SIG-M5 treated with dmso at 0.1 percent for 504 hours (cell line): ENCODE measurements at regions not wholly inside any gene's neighbourhood (a gene's known extent, or its start where the extent isn't known, plus 50 kb on each side); places are given as distances from the start of the nearest gene placed in this dataset.

ENCODE experiments used
- DNase-seq: peaks from one replicate; lab custom pipeline; 2025; ENCODE audit not compliant: unreplicated experiment; lab: John Stamatoyannopoulos, UW

DNA sequence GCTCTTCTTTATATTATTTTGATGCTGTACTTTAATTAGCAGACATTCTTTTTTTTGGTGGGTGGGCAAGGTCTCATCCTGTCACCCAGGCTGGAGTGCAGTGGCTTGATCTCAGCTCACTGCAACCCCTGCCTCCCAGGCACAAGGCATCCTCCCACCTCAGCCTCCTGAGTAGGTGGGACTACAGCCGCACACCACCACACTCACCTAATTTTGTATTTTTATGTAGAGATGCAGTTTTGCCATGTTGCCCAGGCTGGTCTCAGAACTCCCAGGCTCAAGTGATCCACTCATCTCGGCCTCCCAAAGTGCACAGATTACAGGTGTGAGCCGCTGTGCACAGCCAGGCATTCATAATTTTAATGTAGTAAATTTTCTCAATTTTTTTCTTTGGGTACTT, 608.1 kb downstream of the ZNF385D start:
- no peak for DNase-seq

DNA sequence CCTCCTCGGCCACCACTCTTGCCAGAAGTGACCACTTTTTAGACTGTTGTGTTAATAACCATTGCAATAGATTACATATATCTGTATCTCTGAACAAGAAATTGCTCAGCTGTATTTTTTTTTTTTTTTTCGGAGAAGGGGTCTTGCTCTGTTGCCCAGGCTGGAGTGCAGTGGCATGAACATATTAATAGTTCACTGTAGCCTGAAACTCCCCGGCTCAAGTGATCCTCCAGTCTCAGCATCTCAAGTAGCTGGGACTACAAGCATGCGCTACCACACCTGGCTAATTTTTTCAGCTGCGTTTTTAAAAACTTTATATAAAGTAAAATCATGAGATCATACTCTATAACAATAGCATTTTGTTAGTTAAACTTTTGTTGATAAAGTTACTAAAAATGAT, 609.0 kb downstream of the ZNF385D start:
- DNase-seq = no peak

DNA sequence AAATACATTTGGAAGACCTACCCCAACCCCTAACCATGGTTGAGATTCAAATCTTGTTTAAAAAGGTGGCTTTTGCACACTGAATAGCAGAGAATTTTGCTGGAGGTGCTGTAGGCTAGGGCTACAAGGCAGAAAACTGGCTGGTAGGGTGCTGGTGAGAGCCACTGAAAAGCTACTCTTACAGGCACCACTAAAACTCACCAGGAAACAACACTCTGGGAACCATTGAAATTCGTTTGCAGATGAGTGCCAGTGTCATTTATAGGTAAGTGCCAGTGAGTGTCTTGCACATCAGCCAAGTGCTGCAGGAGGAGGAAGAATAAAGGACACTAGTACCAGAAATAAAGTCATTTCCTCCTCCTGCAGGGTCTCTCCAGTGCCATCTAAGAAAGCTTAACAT, 610.2 kb downstream of the ZNF385D start:
- no peak for DNase-seq

DNA sequence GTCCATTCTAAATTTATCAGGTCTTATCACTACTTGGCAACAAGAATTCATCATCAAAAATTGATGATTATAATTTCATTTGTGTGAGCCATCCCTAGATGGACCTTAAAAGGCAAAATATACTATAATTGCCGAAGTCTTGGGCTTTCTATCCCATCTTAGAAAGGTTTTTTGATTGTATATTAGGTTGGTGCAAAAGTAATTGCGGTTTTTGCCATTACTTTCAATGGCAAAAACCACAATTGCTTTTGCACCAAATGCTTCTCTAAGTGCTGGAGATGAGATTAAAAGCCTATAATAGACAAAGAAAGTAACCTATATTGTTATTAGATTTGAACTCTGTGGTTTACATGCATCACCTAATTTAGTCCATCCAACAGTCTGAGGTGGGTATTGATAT, 612.9 kb downstream of the ZNF385D start:
- no peak for DNase-seq

DNA sequence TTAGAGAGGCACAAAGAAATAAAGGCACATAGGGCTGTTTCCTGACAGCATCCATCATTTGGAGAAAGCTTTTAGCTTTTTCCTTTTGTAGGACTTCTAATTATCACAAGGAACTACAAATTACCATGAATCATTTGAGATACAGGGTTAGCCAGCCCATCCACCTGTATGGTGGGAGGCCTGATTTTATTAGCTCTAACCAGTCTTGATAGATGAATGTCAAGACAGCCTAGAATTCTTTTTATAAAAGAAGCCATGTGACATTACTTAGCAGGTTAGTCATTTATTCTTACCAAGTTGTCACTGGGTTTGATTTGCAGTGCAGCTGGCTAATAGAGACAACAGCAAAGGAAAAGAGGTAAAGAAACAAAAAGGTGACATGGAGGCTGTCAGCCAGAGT, 618.1 kb downstream of the ZNF385D start:
- DNase-seq = no peak

DNA sequence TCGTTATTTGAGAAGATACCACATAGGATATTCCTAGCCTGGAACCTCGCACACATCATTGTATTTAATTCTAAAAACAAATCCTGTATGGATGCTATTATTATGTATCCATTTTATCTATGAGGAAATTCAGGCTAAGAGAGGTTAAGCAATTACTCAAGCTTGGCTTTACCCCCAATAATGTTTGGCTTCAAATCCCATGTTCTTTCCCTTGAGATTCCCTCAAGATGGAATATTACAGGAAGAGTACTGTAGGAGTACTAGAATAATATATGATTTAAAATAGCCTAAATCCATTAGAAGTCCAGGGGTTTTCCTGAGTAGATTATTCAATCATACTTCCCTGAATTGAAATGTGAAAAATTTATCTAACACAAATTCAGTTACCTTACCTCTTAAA, 630.2 kb downstream of the ZNF385D start:
- no peak for DNase-seq

DNA sequence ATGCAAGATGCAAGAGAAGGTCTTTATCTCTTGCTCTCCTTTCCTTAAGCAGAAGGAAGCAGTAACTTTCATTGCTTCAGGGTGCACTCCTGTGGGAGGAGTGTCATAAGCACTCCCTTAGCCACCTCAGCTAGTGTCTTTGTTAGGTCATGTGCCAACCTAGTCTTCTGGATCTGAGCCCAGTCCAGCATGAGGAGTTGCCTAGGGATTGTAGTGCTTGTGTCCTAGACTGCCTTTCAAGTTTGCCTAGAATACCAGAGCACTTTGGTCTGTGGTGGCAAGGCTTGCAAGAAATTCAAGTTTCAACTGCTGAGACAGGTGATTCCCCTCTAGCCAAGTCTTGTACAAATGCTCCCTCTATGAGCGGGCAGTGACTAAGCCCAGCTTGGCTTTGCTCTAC, 633.6 kb downstream of the ZNF385D start:
- no peak for DNase-seq

DNA sequence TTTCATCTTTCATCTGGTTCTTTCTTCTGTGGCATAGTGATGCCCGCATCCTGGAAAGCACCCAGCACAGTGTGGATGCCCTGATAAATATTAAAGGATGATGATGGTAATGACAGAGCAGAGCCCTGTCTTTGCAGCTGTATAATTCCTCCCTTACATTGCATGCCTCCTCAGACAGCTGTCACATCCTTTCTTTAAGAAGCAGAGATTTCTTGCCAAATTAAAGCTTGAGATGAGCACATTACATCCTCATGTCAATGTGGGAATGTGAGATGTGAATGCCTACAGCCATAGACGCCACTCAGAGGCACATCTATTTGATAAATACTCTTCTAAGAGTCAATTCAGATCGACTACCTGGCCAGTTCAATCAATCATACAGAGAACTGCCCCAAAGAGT, 642.0 kb downstream of the ZNF385D start:
- no peak for DNase-seq

DNA sequence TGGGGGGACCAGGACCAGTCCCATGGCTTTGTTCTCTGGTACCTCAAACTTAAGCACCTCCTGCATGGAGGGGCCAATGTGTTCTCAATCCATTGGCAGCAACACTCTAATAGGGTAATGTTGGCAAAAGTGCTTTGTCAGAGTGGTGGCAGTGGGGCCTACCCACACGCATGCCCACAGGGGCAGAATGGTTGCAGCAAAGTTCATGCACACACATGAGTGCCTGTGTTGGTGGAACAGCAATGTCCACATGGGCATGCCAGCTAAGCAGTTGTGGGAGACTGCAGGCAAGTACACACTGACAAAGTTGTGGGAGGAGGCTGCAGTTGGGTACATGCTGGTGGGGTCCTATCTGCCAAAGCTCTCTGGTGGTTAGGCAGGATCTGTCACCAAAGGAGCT, 645.2 kb downstream of the ZNF385D start:
- no peak for DNase-seq

DNA sequence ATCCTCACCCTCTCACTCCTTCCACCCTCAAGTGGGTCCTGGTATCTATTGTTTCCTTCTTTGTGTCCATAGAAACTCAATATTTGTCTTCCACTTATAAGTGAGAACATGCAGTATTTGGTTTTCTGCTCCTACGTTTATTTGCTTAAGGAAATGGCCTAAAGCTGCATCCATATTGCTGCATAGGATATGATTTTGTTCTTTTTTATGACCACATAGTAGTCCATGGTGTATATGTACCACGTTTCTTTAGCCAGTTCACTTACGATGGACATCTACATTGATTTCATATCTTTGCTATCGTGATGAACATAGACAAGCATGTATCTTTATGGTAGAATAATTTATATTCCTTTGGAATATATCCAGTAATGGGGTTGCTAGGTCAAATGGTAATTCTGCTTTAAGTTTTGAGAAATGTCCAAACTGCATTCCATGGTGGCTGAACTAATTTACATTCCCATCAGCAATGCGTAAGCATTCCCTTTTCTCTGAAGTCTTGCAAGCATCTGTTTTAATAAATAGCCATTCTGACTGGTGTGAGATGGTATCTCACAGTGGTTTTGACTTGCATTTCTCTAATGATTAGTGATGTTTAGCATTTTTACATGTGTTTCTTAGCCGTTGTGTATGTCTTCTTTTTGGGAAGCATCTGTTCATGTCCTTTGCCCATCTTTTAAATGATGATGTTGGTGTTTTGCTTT, 650.2 kb downstream of the ZNF385D start:
- no peak for DNase-seq

DNA sequence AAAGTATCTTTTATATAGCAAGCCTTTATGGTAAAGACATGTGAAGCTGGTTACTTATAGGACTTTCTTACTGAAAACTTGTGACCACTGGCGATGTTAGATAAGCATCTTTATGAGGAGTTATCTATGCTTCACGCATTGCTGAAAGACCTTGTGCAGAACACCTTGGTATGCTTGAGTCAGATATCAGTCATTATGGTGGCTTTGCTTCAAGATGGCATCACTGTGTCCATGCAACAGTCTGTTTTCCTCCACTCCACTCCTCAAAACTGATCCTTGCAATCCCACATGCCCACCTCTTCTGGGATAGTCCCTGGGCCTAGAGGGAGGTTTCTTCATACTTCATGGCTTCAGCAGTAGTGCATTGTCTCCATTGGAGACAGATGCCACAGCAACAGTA, 656.3 kb downstream of the ZNF385D start:
- no peak for DNase-seq

DNA sequence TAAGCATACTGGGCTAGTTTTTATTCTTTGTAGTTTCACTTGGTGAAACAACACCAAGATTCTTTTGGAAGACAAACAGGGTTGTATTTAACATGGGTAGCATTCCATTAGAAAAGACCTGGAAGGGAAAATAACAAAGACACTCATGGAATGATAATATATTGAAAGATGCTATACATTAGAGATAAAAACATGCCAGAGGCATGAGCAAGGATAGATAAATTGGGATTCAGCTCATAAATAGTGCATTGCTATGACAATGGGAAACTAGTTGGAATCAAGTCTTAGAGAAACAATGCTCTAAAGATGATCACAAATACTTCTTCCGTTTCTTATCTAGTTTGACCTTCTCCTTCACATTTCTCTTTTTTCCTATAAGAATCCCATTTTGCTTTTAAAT, 677.4 kb downstream of the ZNF385D start:
- DNase-seq = no peak

DNA sequence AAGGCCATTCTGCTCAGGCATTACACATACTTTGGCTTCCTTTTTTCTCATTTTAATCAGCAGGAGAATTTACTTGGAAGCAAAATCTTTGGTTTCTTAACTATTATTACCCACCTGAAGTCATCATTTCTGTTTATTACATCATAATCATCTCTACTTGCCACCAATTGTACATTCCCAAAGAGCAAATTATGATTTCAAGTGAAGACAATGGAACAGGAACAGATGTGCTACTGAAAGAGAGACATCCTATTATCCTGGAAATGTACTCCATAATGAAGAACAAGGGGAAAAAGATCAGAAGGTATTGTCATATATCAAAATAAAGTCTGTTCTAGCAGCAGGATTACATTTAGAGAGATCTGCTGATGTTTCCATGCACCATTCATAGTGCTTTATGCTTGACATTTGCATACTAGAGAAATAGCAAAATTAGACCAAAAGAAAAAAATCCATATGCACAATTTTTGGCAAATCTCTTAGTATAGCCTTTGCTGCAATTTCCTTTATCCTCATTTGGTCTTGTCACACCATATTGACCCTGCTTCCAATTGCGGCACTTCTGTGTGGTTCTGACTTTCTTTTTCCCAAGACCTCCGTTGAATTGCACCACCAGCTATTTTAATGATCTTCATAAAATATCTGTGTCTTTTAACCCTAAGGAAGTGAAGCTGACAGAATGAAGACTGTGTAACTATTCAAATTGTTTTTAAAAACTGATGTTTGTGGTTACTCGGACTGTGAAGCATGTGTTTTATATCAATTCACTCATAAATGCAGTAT, 683.8 kb downstream of the ZNF385D start:
- no peak for DNase-seq

DNA sequence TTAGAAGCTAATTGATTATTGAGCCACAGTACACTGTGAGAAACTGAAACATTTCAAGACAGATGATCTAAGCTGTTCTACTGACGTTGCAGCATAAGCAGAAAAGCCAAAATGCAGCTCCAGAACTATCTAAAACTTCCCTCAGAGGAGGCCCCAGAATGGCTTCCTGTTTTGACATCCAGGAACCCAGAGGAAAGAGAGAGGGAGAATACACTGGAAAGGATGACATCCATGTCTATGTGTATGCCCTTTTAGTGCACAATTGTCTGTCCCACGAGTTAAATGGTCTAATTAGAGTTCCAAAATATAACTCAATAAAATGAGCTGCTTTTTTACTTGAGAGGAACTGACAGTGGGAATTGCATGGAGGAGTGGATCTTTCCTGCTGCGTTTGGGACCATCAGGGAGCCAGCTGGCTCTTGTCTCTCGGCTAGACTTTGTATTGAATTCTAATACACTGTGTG, 688.1 kb downstream of the ZNF385D start:
- DNase-seq = no peak

DNA sequence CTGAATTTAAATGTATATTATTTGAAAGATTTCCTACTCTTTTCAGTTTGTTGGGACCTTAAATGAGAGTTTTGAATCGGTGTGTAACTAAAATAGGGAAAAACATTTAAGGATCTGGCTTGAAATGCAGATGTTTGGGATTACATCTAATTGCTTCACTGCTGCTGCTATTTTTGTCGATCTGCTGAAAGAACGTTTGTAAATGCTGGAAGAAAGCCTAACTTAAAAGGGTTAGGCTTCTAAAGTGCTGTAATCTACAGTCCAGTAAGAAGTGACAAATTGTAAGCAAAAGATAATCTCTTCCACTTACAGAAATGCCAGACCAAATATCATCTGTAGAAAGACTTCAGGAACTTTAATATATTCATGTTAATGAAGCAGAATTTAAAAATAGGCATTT, 691.6 kb downstream of the ZNF385D start:
- no peak for DNase-seq

DNA sequence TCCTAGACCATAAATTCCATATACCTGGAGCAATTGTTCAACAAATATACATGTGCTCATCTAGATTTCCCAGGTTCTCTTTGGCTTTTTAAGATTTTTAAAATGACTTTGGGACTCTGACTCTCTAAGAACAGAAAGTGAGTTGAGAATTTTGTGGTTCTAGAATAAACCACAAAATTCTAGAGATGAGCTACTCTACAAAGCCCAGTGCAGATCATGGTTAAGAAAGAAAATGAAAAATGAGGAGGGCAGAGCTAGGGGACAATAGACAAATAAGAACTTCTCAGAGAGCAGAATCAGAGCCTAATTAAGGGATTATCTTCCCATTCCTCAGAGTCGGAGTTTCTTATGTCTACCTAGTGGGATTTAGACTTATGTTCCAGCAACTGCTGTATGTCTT, 694.7 kb downstream of the ZNF385D start:
- DNase-seq = no peak

DNA sequence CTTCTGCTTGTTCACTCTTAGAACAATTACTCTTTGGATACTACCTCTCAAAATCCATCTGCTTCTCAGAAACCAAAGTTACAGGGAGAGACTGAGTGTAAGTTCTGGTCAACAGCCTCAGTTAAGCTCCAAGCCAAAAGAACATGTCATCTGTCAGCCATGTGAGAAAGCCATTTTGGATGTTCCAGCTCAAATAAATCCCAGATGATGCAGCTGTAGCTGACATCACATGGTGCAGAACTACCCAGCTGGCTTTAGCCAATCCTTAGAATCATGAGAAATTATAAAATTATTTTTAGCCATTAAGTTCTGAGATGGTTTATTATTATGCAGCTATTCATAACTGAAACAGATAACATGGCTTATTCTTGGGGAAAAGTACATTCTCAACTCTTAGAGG, 696.0 kb downstream of the ZNF385D start:
- no peak for DNase-seq

DNA sequence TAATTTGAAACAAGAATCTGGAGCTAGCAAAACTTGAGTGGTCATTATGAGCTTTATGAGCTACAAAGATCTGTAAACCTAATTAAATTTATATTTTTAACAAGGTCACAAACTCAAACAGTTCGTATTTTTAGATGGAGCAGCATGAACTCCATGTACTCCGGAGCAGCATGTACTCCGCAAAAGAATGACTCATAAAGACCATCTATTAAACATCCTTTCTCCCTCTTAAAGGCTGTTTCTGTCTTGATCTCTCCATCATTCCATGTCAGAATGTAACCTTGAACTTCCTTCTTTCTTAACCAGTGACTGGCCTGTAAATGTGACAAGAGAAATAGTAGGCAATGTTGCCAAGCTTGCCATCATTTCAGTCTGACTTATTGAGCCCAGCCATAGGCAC, 696.9 kb downstream of the ZNF385D start:
- DNase-seq = no peak

DNA sequence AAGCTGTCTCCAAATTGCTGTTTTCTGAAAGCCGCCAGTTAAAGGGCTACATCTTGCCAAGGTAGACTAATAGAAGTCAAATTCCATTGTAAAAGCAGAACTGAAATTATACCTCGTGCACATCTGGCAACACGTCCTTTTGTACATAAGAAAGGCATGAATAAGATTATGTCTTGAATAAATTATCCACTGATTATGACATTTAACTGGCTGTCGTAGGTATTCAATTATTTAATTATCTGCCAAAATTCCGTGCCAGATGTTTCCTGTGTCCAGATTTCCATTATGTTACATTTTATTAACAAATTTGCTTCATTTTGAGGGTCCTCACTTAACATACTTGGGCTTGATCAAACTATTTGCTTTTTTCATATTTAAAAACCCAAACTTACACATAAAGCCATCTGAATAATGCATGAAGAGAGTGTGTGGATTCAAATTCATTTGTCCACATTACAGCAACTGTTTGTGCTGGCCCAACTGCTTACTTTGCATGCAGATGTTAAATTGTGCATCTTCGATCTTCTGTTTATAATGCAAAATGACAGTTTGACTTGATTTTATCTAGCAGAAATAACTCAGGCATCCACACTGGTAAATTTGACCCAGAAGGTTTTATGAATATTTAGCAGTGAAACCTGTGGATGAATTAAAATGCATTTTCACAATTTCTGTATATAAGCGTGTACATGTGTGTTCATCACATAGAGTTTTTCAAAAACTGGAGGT, 701.5 kb downstream of the ZNF385D start:
- no peak for DNase-seq

DNA sequence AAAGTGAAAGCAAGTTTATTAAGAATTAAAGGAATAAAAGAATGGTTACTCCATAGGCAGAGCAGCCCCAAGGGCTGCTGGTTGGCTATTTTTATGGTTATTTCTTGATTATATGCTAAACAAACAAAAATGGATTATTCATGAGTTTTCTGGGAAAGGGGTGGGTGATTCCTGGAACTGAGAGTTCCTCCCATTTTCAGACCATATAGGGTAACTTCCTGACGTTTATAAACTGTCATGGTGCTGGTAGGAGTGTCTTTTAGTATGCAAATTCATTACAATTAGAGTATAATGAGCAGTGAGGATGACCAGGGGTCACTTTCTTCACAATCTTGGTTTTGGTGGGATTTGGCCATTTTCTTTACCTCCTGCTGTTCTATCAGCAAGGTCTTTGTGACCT, 707.9 kb downstream of the ZNF385D start:
- DNase-seq = no peak

DNA sequence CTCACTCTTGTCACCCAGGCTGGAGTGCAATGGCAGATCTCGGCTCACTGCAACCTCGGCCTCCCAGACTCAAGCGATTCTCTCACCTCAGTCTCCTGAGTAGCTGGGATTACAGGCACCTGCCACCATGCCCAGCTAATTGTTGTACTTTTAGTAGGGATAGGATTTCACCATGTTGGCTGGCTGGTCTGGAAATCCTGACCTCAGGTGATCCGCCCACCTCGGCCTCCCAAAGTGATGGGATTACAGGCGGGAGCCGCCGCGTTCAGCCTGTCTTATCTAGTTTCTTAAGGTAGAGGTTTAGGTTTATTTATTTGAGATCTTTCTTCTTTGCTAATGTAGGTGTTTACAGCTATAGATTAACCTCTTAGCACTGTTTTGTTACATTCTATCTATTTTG, 708.8 kb downstream of the ZNF385D start:
- no peak for DNase-seq

DNA sequence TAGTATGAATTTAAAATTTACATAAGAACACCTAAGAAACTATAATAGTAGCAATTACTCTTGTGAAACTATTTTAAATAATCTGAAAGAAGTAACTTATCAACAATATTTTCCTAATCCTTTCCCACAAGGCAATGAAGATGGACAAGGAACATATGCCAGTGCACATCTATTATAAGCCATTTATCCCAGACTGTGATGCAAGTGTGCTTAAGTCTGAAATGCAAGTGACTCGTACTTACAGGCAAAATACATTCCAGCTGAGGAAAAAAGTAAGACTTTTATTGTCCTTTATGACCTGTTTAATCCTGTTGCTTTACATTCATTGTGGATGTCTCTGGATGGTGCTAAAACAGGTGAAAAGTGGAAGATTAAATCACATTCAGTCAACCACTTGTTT, 709.4 kb downstream of the ZNF385D start:
- no peak for DNase-seq
